ENCODE measurements at regions not wholly inside any gene's neighbourhood (a gene's known extent, or its start where the extent isn't known, plus 50 kb on each side); places are given as distances from the start of the nearest gene placed in this dataset.

DNA sequence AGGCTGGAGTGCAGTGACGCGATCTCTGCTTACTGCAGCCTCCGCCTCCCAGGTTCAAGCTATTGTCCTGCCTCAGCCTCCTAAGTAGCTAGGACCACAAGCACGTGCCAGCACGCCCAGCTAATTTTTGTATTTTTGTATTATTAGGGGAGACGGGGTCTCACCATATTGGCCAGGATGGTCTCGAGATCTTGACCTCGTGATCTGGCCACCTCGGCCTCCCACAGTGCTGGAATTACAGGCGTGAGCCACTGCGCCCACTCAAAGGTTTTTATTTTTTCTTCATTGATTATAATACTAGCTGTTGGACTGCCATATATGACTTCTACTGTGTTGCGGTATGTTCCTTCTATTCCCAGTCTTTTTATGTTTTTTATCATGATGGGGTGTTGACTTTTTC is 569.7 kb upstream of the SLITRK6 start:
- ChIA-PET POLR2A (no interaction called here), CTCF (no interaction called here)
- TF ChIP-seq FOXK2 (IDR thresholded peaks at IDR 0.05) (no peak), FOXA1 (IDR thresholded peaks at IDR 0.05) (no peak), SP1 (IDR thresholded peaks at IDR 0.05) (no peak), LEF1 (IDR thresholded peaks at IDR 0.05; ENCODE audit: borderline replicate concordance) (no peak), FOXM1 (IDR thresholded peaks at IDR 0.05; ENCODE audit: borderline replicate concordance) (no peak), BHLHE40 (IDR thresholded peaks at IDR 0.05; ENCODE audit: borderline replicate concordance) (no peak), ARNT (IDR thresholded peaks at IDR 0.05) (no peak), ZNF384 (IDR thresholded peaks at IDR 0.05) (no peak), HDGF (IDR thresholded peaks at IDR 0.05; ENCODE audit: borderline replicate concordance) (no peak), L3MBTL2 (conservative IDR thresholded peaks at IDR 0.05) (no peak), SUZ12 (IDR thresholded peaks at IDR 0.05) (no peak), ELF4 (IDR thresholded peaks at IDR 0.05) (no peak), NFRKB (IDR thresholded peaks at IDR 0.05) (no peak), TARDBP (IDR thresholded peaks at IDR 0.05) (no peak), CTBP1 (IDR thresholded peaks at IDR 0.05; ENCODE audit: borderline replicate concordance) (no peak)
- TF ChIP-seq, protein P1, sequence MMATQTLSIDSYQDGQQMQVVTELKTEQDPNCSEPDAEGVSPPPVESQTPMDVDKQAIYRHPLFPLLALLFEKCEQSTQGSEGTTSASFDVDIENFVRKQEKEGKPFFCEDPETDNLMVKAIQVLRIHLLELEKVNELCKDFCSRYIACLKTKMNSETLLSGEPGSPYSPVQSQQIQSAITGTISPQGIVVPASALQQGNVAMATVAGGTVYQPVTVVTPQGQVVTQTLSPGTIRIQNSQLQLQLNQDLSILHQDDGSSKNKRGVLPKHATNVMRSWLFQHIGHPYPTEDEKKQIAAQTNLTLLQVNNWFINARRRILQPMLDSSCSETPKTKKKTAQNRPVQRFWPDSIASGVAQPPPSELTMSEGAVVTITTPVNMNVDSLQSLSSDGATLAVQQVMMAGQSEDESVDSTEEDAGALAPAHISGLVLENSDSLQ (IDR thresholded peaks at IDR 0.05), result no peak
- no peak for DNase-seq (ENCODE audit: extremely low spot score)

DNA sequence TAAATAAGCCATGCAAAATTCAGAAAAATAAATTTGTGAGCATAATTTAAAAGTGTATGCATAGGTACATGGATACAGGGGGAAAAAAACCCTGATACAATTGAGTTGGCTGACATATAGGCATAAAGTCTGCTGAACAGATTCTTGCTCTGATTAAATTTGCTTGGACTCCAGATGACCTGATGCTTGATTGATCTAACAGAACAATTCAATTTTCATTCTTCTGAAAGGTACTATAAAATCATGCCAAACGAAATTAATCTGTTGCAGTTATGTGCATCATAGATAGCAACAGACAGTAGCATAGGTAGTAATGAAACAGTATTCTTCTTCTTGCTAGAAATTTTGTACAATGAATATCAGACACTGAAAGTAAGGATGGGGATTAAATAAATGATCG is 578.2 kb upstream of the SLITRK6 start:
- CTCF ChIA-PET, result no interaction called here
- POLR2A ChIA-PET, result no interaction called here

DNA sequence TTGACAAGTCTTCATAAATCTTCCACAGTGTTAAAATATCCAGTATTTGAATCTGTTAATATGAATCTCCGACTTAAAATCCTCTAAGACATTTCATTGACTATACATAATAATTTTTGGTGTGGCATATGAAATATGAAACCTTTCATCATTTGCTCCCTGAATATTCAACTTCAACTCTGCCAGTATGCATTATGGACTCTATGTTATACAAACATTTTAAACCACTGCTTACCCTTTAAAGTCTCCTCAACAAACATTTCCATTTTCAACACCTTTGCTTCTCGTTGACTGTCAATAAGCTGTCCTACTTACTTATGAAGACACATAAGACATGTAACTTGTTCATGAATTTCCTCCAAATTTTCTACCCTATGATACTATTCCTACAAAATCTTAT is 579.4 kb upstream of the SLITRK6 start:
- DNase-seq (ENCODE audit: extremely low spot score), result no peak
- ChIA-PET POLR2A (no interaction called here), CTCF (no interaction called here)
- TF ChIP-seq BHLHE40 (IDR thresholded peaks at IDR 0.05; ENCODE audit: borderline replicate concordance) (no peak), FOXA1 (IDR thresholded peaks at IDR 0.05) (no peak), CTBP1 (IDR thresholded peaks at IDR 0.05; ENCODE audit: borderline replicate concordance) (no peak), ZNF384 (IDR thresholded peaks at IDR 0.05) (no peak), HDGF (IDR thresholded peaks at IDR 0.05; ENCODE audit: borderline replicate concordance) (no peak), FOXM1 (IDR thresholded peaks at IDR 0.05; ENCODE audit: borderline replicate concordance) (no peak), ELF4 (IDR thresholded peaks at IDR 0.05) (no peak), ARNT (IDR thresholded peaks at IDR 0.05) (no peak), L3MBTL2 (conservative IDR thresholded peaks at IDR 0.05) (no peak), SUZ12 (IDR thresholded peaks at IDR 0.05) (no peak), TARDBP (IDR thresholded peaks at IDR 0.05) (no peak), FOXK2 (IDR thresholded peaks at IDR 0.05) (no peak), SP1 (IDR thresholded peaks at IDR 0.05) (no peak), NFRKB (IDR thresholded peaks at IDR 0.05) (no peak), LEF1 (IDR thresholded peaks at IDR 0.05; ENCODE audit: borderline replicate concordance) (no peak)
- TF ChIP-seq, protein P1 (IDR thresholded peaks at IDR 0.05), result no peak

More for the DNA sequence above, 578.2 kb upstream of the SLITRK6 start:
- no peak for DNase-seq (ENCODE audit: extremely low spot score)
- TF ChIP-seq BHLHE40 (IDR thresholded peaks at IDR 0.05; ENCODE audit: borderline replicate concordance) (no peak), ZNF384 (IDR thresholded peaks at IDR 0.05) (no peak), FOXM1 (IDR thresholded peaks at IDR 0.05; ENCODE audit: borderline replicate concordance) (no peak), ARNT (IDR thresholded peaks at IDR 0.05) (no peak), FOXA1 (IDR thresholded peaks at IDR 0.05) (no peak), NFRKB (IDR thresholded peaks at IDR 0.05) (no peak), LEF1 (IDR thresholded peaks at IDR 0.05; ENCODE audit: borderline replicate concordance) (no peak), FOXK2 (IDR thresholded peaks at IDR 0.05) (no peak), CTBP1 (IDR thresholded peaks at IDR 0.05; ENCODE audit: borderline replicate concordance) (no peak), HDGF (IDR thresholded peaks at IDR 0.05; ENCODE audit: borderline replicate concordance) (no peak), L3MBTL2 (conservative IDR thresholded peaks at IDR 0.05) (no peak), TARDBP (IDR thresholded peaks at IDR 0.05) (no peak), SUZ12 (IDR thresholded peaks at IDR 0.05) (no peak), ELF4 (IDR thresholded peaks at IDR 0.05) (no peak)

DNA sequence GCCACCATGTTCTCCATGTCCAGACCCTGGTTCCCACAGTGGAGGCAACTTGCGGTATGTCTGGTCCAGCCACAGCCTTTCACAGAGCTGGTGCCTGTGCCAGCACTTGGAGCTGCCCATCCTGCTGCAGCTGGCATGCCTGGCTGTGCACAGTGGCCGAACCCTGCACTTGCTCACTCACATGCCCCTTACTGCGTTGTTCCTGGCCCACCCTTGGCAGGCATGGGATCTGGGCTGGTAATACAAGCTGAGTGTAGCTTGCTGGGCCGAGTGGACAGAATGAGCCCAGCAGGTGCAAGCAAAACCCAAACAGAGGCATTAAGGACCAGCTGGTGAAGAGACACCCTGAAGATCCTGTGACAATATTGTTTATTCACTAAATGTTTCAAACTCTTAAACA is 583.9 kb upstream of the SLITRK6 start:
- POLR2A ChIA-PET, result no interaction called here
- CTCF ChIA-PET, result no interaction called here
- no peak for DNase-seq (ENCODE audit: extremely low spot score)
- TF ChIP-seq FOXM1 (IDR thresholded peaks at IDR 0.05; ENCODE audit: borderline replicate concordance) (no peak), SP1 (IDR thresholded peaks at IDR 0.05) (no peak), ARNT (IDR thresholded peaks at IDR 0.05) (no peak), HDGF (IDR thresholded peaks at IDR 0.05; ENCODE audit: borderline replicate concordance) (no peak), ELF4 (IDR thresholded peaks at IDR 0.05) (no peak), ZNF384 (IDR thresholded peaks at IDR 0.05) (no peak), NFRKB (IDR thresholded peaks at IDR 0.05) (no peak), SUZ12 (IDR thresholded peaks at IDR 0.05) (no peak), L3MBTL2 (conservative IDR thresholded peaks at IDR 0.05) (no peak), LEF1 (IDR thresholded peaks at IDR 0.05; ENCODE audit: borderline replicate concordance) (no peak), FOXK2 (IDR thresholded peaks at IDR 0.05) (no peak), FOXA1 (IDR thresholded peaks at IDR 0.05) (no peak)
- TF ChIP-seq, protein P1 (IDR thresholded peaks at IDR 0.05), result no peak

DNA sequence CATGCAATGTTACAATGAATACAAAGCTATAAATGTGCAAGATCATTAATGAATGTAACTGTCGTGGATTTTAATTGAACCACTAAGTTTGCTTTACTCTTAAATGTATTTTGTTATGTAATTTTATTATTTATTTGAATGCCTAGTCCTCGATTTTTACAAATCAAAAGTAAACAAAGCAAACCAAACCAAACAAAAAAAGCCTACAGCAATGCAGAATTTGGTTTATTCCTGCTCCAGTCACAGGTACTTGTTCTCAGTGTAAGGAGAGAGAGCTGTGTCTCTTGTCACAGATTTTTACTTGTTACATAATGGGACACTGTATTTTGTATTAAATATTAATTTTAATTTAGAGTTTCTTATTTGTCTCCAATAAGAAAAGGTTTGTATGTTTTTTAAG is 584.3 kb upstream of the SLITRK6 start:
- TF ChIP-seq ELF4 (IDR thresholded peaks at IDR 0.05), result no peak
- TF ChIP-seq LEF1 (IDR thresholded peaks at IDR 0.05; ENCODE audit: borderline replicate concordance), result no peak
- TF ChIP-seq BHLHE40 (IDR thresholded peaks at IDR 0.05; ENCODE audit: borderline replicate concordance), result no peak
- no peak for TF ChIP-seq ZNF384 (IDR thresholded peaks at IDR 0.05)
- no peak for DNase-seq (ENCODE audit: extremely low spot score)
- POLR2A ChIA-PET, result no interaction called here
- CTCF ChIA-PET, result no interaction called here

DNA sequence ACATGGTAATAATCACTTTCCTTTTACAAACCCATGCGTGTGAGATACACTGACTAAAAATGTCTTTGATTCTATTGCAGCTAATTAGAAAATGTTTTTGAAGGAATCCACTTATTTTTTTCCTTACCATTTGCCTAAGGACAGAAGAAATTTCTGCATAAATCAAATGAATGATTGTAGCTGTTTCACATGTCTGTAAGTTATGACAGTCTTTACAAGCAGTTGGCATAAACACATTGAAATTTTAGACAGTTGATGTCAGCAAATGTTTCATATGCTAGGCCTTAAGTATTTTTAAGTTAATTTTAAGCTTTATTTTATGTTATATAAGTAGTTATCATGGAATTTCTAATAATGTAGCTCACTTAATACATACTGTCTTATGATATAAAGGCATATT is 598.4 kb upstream of the SLITRK6 start:
- CTCF ChIA-PET, result no interaction called here
- POLR2A ChIA-PET, result no interaction called here
- TF ChIP-seq ARNT (IDR thresholded peaks at IDR 0.05), result no peak
- no peak for TF ChIP-seq ELF4 (IDR thresholded peaks at IDR 0.05)
- TF ChIP-seq TARDBP (IDR thresholded peaks at IDR 0.05), result no peak
- DNase-seq (ENCODE audit: extremely low spot score), result no peak
